ENCODE measurements at regions not wholly inside any gene's neighbourhood (a gene's known extent, or its start where the extent isn't known, plus 50 kb on each side); places are given as distances from the start of the nearest gene placed in this dataset.

DNA sequence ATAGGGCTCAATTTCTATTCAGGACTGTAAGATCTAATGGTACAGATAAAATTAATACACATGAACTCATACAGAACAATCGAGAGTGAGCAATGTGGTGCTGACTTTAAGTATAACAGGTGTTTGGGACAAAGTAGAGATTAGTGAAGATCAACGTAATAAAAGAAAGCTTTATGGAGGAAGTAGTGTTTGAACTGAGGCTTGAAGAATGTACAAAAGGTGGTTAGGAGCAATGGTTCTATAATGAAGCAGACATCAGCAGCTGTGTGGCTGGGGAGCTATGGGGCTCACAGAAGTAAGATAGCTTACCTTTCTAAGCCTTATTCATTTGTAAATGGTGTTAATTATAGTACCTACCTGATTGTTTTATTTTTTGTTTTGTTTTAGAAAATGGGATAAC is 275.4 kb upstream of the RGMB start:
- POLR2A ChIA-PET = no interaction called here
- no peaks in the 10 kb centered on the region for H3K27me3 Mint-ChIP-seq
- no peak overlapping the region for H3K27ac Mint-ChIP-seq
- intact Hi-C loops (cut with micrococcal nuclease) = no loop called here
- TF ChIP-seq, protein P1, sequence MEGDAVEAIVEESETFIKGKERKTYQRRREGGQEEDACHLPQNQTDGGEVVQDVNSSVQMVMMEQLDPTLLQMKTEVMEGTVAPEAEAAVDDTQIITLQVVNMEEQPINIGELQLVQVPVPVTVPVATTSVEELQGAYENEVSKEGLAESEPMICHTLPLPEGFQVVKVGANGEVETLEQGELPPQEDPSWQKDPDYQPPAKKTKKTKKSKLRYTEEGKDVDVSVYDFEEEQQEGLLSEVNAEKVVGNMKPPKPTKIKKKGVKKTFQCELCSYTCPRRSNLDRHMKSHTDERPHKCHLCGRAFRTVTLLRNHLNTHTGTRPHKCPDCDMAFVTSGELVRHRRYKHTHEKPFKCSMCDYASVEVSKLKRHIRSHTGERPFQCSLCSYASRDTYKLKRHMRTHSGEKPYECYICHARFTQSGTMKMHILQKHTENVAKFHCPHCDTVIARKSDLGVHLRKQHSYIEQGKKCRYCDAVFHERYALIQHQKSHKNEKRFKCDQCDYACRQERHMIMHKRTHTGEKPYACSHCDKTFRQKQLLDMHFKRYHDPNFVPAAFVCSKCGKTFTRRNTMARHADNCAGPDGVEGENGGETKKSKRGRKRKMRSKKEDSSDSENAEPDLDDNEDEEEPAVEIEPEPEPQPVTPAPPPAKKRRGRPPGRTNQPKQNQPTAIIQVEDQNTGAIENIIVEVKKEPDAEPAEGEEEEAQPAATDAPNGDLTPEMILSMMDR (IDR thresholded peaks at IDR 0.05) = no peak
- H3K36me3 Mint-ChIP-seq (ENCODE audit: low read depth) = no peaks in the 10 kb centered on the region
- DNase-seq (no peak), ATAC-seq (ENCODE audit: low read depth) (no peak)
- H3K4me3 Mint-ChIP-seq = no peak overlapping the region
- CTCF ChIA-PET = no interaction called here
- no peaks in the 10 kb centered on the region for H3K4me1 Mint-ChIP-seq
- peaks cover 8% of the 10 kb centered on the region for H3K9me3 Mint-ChIP-seq

DNA sequence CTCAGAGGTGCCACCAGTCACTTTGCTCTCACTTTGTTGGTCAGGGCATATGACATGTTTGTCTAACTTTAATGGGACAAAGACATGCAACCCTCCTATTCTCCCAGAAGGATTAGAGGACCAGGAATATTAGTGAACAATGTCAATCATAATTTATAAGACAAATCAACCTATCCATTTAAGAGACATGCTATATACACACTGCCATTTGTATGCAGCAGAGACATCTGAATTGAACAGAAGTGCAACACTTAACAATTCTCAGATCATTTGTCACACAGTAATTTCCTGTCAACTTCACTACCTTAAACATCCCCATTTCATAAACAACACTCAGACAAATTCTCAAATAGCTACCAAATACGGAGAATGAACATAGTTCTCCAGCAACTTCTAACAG is 273.6 kb upstream of the RGMB start:
- ChIA-PET POLR2A (no interaction called here), CTCF (no interaction called here)
- no peak overlapping the region for H3K27ac Mint-ChIP-seq
- ATAC-seq (ENCODE audit: low read depth) = no peak
- no peaks in the 10 kb centered on the region for H3K27me3 Mint-ChIP-seq
- no peak for DNase-seq
- no peaks in the 10 kb centered on the region for H3K36me3 Mint-ChIP-seq (ENCODE audit: low read depth)
- H3K9me3 Mint-ChIP-seq = peaks cover 2% of the 10 kb centered on the region
- TF ChIP-seq, protein P1 (IDR thresholded peaks at IDR 0.05) = no peak
- no peaks in the 10 kb centered on the region for H3K4me1 Mint-ChIP-seq
- intact Hi-C loops (cut with micrococcal nuclease) = no loop called here
- H3K4me3 Mint-ChIP-seq = no peak overlapping the region

DNA sequence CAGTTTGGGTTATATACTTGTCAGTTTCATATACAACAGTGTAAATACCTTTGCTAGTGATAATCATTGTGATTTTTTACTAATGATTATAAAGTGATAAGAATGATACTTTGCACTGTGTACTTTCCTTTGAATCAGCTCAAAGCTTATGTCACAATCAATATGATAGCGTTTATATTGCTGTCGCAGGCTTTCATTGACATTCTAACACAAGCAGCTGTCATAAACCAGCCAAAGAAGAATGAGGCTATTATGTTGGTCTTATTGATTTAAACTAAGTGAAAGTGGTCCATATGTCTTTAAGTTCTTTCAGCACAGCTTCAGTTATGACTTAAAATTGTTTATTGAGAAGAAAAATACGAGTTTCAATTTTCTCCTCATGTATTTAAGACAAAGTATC is 272.7 kb upstream of the RGMB start:
- no peaks in the 10 kb centered on the region for H3K9me3 Mint-ChIP-seq
- no peak overlapping the region for H3K4me3 Mint-ChIP-seq
- no peak for DNase-seq
- intact Hi-C loops (cut with micrococcal nuclease) = no loop called here
- H3K4me1 Mint-ChIP-seq = no peaks in the 10 kb centered on the region
- TF ChIP-seq, protein P1 (IDR thresholded peaks at IDR 0.05) = no peak
- no peaks in the 10 kb centered on the region for H3K27me3 Mint-ChIP-seq
- H3K36me3 Mint-ChIP-seq (ENCODE audit: low read depth) = no peaks in the 10 kb centered on the region
- POLR2A ChIA-PET = no interaction called here
- ATAC-seq (ENCODE audit: low read depth) = no peak
- no peak overlapping the region for H3K27ac Mint-ChIP-seq
- CTCF ChIA-PET = no interaction called here

DNA sequence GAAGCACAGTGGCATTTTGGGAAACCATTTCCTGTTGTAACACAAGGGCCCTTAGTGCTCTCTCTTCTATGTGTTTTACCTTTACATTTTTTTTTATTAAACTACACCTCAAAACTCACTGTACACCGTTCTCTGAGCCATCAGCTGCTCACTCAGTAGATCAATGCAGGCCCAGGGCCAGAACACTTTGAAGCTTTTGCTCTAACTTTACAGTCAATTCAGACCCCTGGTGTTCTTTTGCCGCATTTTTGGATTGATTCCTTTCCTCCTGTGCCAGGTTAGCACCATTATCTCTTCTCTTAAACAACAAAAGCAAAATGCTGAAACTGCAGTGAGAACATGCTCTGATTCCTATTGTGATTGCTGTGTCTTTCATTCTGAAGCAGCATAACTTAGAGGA is 269.8 kb upstream of the RGMB start:
- H3K9me3 Mint-ChIP-seq = peaks cover 2% of the 10 kb centered on the region
- no peak for DNase-seq
- no peaks in the 10 kb centered on the region for H3K27me3 Mint-ChIP-seq
- POLR2A ChIA-PET = no interaction called here
- no peaks in the 10 kb centered on the region for H3K36me3 Mint-ChIP-seq (ENCODE audit: low read depth)
- no peak for ATAC-seq (ENCODE audit: low read depth)
- TF ChIP-seq, protein P1 (IDR thresholded peaks at IDR 0.05) = no peak
- H3K4me3 Mint-ChIP-seq = no peak overlapping the region
- no peaks in the 10 kb centered on the region for H3K4me1 Mint-ChIP-seq
- intact Hi-C loops (cut with micrococcal nuclease) = no loop called here
- H3K27ac Mint-ChIP-seq = no peak overlapping the region
- CTCF ChIA-PET = no interaction called here

DNA sequence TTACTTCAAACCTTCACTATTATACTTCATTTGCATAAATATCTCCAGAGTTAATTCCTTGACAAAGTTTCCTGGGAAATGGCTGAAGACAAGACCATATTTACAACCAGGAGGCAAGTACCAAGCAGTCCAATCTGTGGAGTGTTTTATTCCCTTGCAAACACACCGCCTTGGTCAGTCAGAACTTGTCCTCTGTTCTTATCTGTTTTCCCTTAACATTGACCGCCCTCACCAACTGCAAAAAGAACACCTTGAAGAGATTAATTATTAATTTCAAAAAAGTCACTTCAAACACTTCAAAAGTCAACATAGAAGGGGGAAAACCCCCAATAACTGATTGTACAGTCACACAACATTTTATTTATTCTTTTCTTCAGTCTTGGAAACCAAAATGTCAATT is 269.0 kb upstream of the RGMB start:
- no peaks in the 10 kb centered on the region for H3K36me3 Mint-ChIP-seq (ENCODE audit: low read depth)
- H3K9me3 Mint-ChIP-seq = peaks cover 2% of the 10 kb centered on the region
- H3K4me3 Mint-ChIP-seq = no peak overlapping the region
- TF ChIP-seq, protein P1 (IDR thresholded peaks at IDR 0.05) = no peak
- no peaks in the 10 kb centered on the region for H3K27me3 Mint-ChIP-seq
- H3K27ac Mint-ChIP-seq = no peak overlapping the region
- H3K4me1 Mint-ChIP-seq = no peaks in the 10 kb centered on the region
- no peak for ATAC-seq (ENCODE audit: low read depth)
- no peak for DNase-seq
- POLR2A ChIA-PET = no interaction called here
- CTCF ChIA-PET = no interaction called here
- intact Hi-C loops (cut with micrococcal nuclease) = no loop called here

Data from activated B cell treated with CpG ODN at 0.5 μM for 24 hours (primary cell).